HEK293 (cell line): ENCODE measurements at regions not wholly inside any gene's neighbourhood (a gene's known extent, or its start where the extent isn't known, plus 50 kb on each side); places are given as distances from the start of the nearest gene placed in this dataset.
"Not testable (repeated sequence)": the region's sequence is repeated elsewhere in the genome, so short reads cannot be mapped to it uniquely, and the experiment has no call there.

ENCODE experiments used
- CTCF ChIA-PET: fragments of 350-600 bp; formaldehyde crosslinking; extraction: SDS; loops from one replicate; lab custom pipeline; 2021; ENCODE audit warnings: antibody characterized with exemption; lab: Yijun Ruan, JAX
- POLR2A ChIA-PET: fragments of 300-600 bp; formaldehyde crosslinking; extraction: SDS; loops from one replicate; lab custom pipeline; 2020; ENCODE audit warnings: antibody characterized with exemption, inconsistent platforms; lab: Yijun Ruan, JAX
- H3K27ac ChIP-seq: fragments of 200-500 bp; sonication (Bioruptor generic); 2 replicates; pipeline ENCODE4 v1.5.1; 2014; ENCODE audit warnings: low read depth, low read length, control low read depth, inconsistent platforms; ENCODE audit errors: extremely low read depth
- H3K36me3 ChIP-seq, 2 experiments: fragments of 200-500 bp in 1 of 2; sonication (Bioruptor generic) in 1 of 2; 1 replicate in 1 of 2; 2 replicates in 1 of 2; pipeline ENCODE4 v1.5.1; 2014 to 2017; ENCODE audit warnings: inconsistent platforms in 2 of 2, low read length in 2 of 2; ENCODE audit not compliant: control insufficient read depth in 2 of 2, insufficient read depth in 1 of 2
- H3K4me1 ChIP-seq: fragments of 200-500 bp; sonication (Bioruptor generic); 2 replicates; pipeline ENCODE4 v1.5.1; 2014; ENCODE audit warnings: mild to moderate bottlenecking, low read length, inconsistent platforms; ENCODE audit not compliant: control insufficient read depth, insufficient read depth
- H3K4me3 ChIP-seq: 2 replicates; pipeline ENCODE4 v1.5.1; 2011; ENCODE audit warnings: low read depth, mild to moderate bottlenecking, control low read depth, low read length, moderate library complexity
- H3K9me3 ChIP-seq: fragments of 200-500 bp; sonication (Bioruptor generic); 2 replicates; pipeline ENCODE4 v1.5.1; 2014; ENCODE audit warnings: low read depth, low read length, inconsistent platforms; ENCODE audit not compliant: control insufficient read depth, insufficient read depth
- KLF8 ChIP-seq: fragments of 450-650 bp; formaldehyde crosslinking; IDR thresholded peaks from 2 replicates; pipeline ENCODE4 v1.5.1; 2016; ENCODE audit warnings: missing biosample characterization, missing genetic modification characterization
- KLF9 ChIP-seq: fragments of 450-650 bp; formaldehyde crosslinking; IDR thresholded peaks from 2 replicates; pipeline ENCODE4 v1.5.1; 2016; ENCODE audit warnings: missing biosample characterization, missing genetic modification characterization, low read depth
- MEIS1 ChIP-seq: sonication (generic); formaldehyde crosslinking; IDR thresholded peaks from 2 replicates; pipeline ENCODE4 v1.8.1; 2022; ENCODE audit warnings: missing genetic modification reagents, mild to moderate bottlenecking, borderline replicate concordance
- TCF7L2 ChIP-seq: IDR thresholded peaks from 2 replicates; pipeline ENCODE4 v1.6.1; 2011; ENCODE audit warnings: low read depth, mild to moderate bottlenecking, inconsistent platforms, low read length, moderate library complexity, borderline replicate concordance
- ZBTB17 ChIP-seq: fragments of 450-650 bp; formaldehyde crosslinking; IDR thresholded peaks from 2 replicates; pipeline ENCODE4 v1.5.1; 2016; ENCODE audit warnings: missing biosample characterization, missing genetic modification characterization
- ZNF138 ChIP-seq: fragments of 450-650 bp; formaldehyde crosslinking; IDR thresholded peaks from 2 replicates; pipeline ENCODE4 v1.5.1; 2016; ENCODE audit warnings: missing biosample characterization, missing genetic modification characterization, borderline replicate concordance
- ZNF175 ChIP-seq: fragments of 450-650 bp; formaldehyde crosslinking; IDR thresholded peaks from 2 replicates; pipeline ENCODE4 v1.5.1; 2016; ENCODE audit warnings: missing biosample characterization, missing genetic modification characterization
- ZNF394 ChIP-seq: fragments of 450-650 bp; formaldehyde crosslinking; IDR thresholded peaks from 2 replicates; pipeline ENCODE4 v1.5.1; 2016; ENCODE audit warnings: missing biosample characterization, missing genetic modification characterization, mild to moderate bottlenecking, moderate library complexity, borderline replicate concordance
- ZNF658 ChIP-seq: fragments of 450-650 bp; formaldehyde crosslinking; IDR thresholded peaks from 2 replicates; pipeline ENCODE4; 2016; ENCODE audit warnings: missing biosample characterization, missing genetic modification characterization
- ZNF704 ChIP-seq: fragments of 450-650 bp; formaldehyde crosslinking; IDR thresholded peaks from 2 replicates; pipeline ENCODE4 v1.5.1; 2016; ENCODE audit warnings: missing biosample characterization, missing genetic modification characterization
- ZSCAN5A ChIP-seq: fragments of 450-650 bp; formaldehyde crosslinking; IDR thresholded peaks from 2 replicates; pipeline ENCODE4 v1.5.1; 2016; ENCODE audit warnings: missing biosample characterization, missing genetic modification characterization

DNA sequence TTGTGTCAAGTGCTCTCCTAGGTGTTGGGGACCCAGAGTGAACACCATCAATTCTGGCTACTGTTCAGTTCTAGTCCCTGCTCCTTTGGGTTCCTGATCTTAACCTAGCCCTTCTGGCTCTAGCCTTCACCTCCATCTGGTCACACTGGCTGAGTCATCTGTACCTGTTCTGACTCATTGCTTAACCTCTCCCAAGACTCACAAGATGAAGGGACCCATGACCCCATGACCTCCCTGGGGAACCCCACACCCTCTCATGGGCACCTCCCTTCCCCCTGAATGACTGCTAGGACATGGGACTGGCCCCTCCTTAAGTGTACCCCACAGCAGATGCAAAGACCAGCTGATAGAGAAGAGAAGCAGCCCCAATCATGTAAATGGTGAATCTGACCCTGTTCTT lies 345.8 kb upstream of the CDH5 start:
- Histone ChIP-seq H3K4me1 (no peaks in the 10 kb centered on the region), H3K4me3 (no peak overlapping the region), H3K36me3 (no peaks in the 10 kb centered on the region), H3K27ac (no peak overlapping the region), H3K9me3 (no peaks in the 10 kb centered on the region)
- ChIA-PET POLR2A (no interaction called here), CTCF (no interaction called here)
- no peak for TF ChIP-seq ZNF394 (tag by site-specific recombination)

GRCh38 chr16:66020046-66020445 lies 346.4 kb upstream of the CDH5 start:
- Histone ChIP-seq H3K36me3 (no peaks in the 10 kb centered on the region), H3K4me1 (no peaks in the 10 kb centered on the region), H3K9me3 (no peaks in the 10 kb centered on the region), H3K27ac (no peak overlapping the region), H3K4me3 (no peak overlapping the region)
- CTCF ChIA-PET = interaction anchor here (0.7 kb wide), 1 partner anchor 259 kb away, joined by 3 read pairs; no protein-coding TSS in a partner anchor
- TF ChIP-seq ZSCAN5A (tag by site-specific recombination) = no peak
- TF ChIP-seq ZNF138 (tag by site-specific recombination) = no peak
- POLR2A ChIA-PET = no interaction called here

DNA sequence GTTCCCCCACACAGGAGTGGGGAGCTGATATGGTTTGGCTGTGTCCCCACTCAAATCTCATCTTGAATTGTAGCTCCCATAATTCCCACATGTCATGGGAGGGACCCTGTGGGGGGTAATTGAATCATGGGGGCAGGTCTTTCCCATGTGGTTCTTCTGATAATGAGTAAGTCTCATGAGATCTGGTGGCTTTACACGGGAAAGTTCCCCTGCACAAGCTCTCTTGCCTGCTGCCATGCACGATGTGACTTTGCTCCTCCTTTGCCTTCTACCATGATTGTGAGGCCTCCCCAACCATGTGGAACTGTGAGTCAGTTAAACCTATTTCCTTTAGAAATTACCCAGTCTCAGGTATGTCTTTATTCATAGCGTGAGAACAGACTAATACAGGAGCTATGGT lies 347.0 kb upstream of the CDH5 start:
- H3K4me3 ChIP-seq, POLR2A ChIA-PET, H3K36me3 ChIP-seq, H3K27ac ChIP-seq, H3K4me1 ChIP-seq, H3K9me3 ChIP-seq: not testable (repeated sequence)
- CTCF ChIA-PET = interaction anchor here (0.7 kb wide), 1 partner anchor 259 kb away, joined by 3 read pairs; no protein-coding TSS in a partner anchor

GRCh38 chr16:66014221-66014620 lies 352.3 kb upstream of the CDH5 start:
- H3K36me3 ChIP-seq = no peaks in the 10 kb centered on the region
- H3K27ac ChIP-seq = no peak overlapping the region
- no peak overlapping the region for H3K4me3 ChIP-seq
- CTCF ChIA-PET = interaction anchor here (1.3 kb wide), 1 partner anchor 12 kb away, joined by 4 read pairs; no protein-coding TSS in a partner anchor
- no peaks in the 10 kb centered on the region for H3K4me1 ChIP-seq
- no peaks in the 10 kb centered on the region for H3K9me3 ChIP-seq
- POLR2A ChIA-PET = no interaction called here
- TF ChIP-seq ZNF658 (tag by site-specific recombination) (no peak), ZBTB17 (no peak)
- TF ChIP-seq, all 188 proteins: peak for 0

DNA sequence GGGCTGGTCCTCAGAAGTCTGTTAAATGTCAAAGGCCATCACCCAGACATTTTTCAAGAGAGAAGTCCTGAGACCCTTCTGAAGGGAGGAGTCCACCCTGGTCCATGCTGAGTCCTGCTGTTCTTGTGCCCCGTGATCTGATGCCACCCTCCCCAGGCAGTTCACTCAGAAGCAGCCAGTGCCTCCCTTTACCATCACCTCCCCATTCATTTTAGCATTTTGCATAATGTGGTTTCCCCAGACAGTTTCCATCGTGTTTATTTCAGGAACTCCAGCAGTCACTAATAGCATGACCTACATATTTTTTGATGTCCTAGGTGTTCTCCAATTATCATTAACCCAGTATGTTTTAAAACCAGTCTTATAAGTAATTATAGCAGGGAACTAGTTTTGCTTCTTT lies 353.0 kb upstream of the CDH5 start:
- TF ChIP-seq KLF9 (tag by site-specific recombination) = no peak
- Histone ChIP-seq H3K4me3 (no peak overlapping the region), H3K27ac (no peak overlapping the region), H3K4me1 (no peaks in the 10 kb centered on the region), H3K36me3 (no peaks in the 10 kb centered on the region), H3K9me3 (no peaks in the 10 kb centered on the region)
- ChIA-PET POLR2A (no interaction called here), CTCF (no interaction called here)

DNA sequence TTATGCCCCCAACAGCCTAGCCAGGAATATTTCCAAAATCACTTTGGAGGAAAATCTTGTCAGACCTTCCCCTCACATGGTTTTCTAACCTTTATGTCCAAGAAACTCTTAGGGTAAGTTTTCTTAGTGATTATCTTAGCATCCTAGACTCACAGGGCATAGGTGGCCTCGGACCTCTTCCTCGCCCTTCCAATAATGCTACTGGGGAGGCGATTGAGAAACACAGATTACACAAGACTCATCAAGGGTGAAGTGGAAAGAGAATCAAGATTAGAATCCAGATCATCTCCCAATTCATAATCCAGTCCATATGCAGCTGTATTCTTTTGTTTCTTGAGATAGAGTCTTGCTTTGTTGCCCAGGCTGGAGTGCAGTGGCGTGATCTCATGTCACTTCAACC lies 358.4 kb upstream of the CDH5 start:
- Histone ChIP-seq H3K36me3 (no peaks in the 10 kb centered on the region), H3K9me3 (no peaks in the 10 kb centered on the region), H3K27ac (no peak overlapping the region), H3K4me3 (no peak overlapping the region), H3K4me1 (no peaks in the 10 kb centered on the region)
- no peak for TF ChIP-seq ZNF704 (tag by site-specific recombination)
- TF ChIP-seq ZNF175 (tag by site-specific recombination) = no peak
- no peak for TF ChIP-seq TCF7L2
- TF ChIP-seq MEIS1 (CRISPR knock-in tag) = no peak
- TF ChIP-seq KLF8 (tag by site-specific recombination) = no peak
- ChIA-PET POLR2A (interaction anchor here (0.6 kb wide), 1 partner anchor 132 kb away, joined by 3 read pairs; no protein-coding TSS in a partner anchor), CTCF (interaction anchor here (0.7 kb wide), 1 partner anchor 887 kb away, joined by 3 read pairs; no protein-coding TSS in a partner anchor)
